Hepatocyte (in vitro differentiated cells): ENCODE measurements at regions not wholly inside any gene's neighbourhood (a gene's known extent, or its start where the extent isn't known, plus 50 kb on each side); places are given as distances from the start of the nearest gene placed in this dataset.

Experiments
- DNase-seq: peaks from one replicate; pipeline ENCODE4 v3.0.0-alpha.2; 2016; ENCODE audit warnings: low spot score
- H2AFZ ChIP-seq: fragments of 200-600 bp; sonication (generic); 2 replicates; pipeline ENCODE4 v1.6.0; 2016; ENCODE audit warnings: antibody characterized with exemption, mild to moderate bottlenecking
- H3K27ac ChIP-seq: fragments of 200-600 bp; sonication (generic); 2 replicates; pipeline ENCODE4 v1.5.1; 2016; ENCODE audit warnings: mild to moderate bottlenecking
- H3K27me3 ChIP-seq: fragments of 200-600 bp; sonication (generic); 2 replicates; pipeline ENCODE4 v1.6.1; 2016
- H3K36me3 ChIP-seq: fragments of 200-600 bp; sonication (generic); replicated peaks from 2 replicates; pipeline ENCODE4 v1.5.1; 2016; ENCODE audit warnings: low read depth; ENCODE audit not compliant: insufficient read depth
- H3K4me1 ChIP-seq: fragments of 200-600 bp; sonication (generic); 2 replicates; pipeline ENCODE4 v1.5.1; 2016; ENCODE audit warnings: mild to moderate bottlenecking, moderate library complexity; ENCODE audit not compliant: insufficient read depth
- H3K4me2 ChIP-seq: fragments of 200-600 bp; sonication (generic); 2 replicates; pipeline ENCODE4 v1.6.0; 2016
- H3K4me3 ChIP-seq: fragments of 200-600 bp; sonication (generic); 2 replicates; pipeline ENCODE4 v1.5.1; 2016; ENCODE audit warnings: mild to moderate bottlenecking
- H3K79me2 ChIP-seq: fragments of 200-600 bp; sonication (generic); 2 replicates; pipeline ENCODE4 v1.6.0; 2017; ENCODE audit warnings: mild to moderate bottlenecking
- H3K9me2 ChIP-seq: fragments of 200-600 bp; sonication (generic); replicated peaks from 2 replicates; pipeline ENCODE4 v1.6.0; 2017; ENCODE audit warnings: mild to moderate bottlenecking; ENCODE audit not compliant: insufficient read depth
- H3K9me3 ChIP-seq: fragments of 200-600 bp; sonication (generic); 2 replicates; pipeline ENCODE4 v1.5.1; 2016; ENCODE audit warnings: low read depth, mild to moderate bottlenecking
- H4K20me1 ChIP-seq: fragments of 200-600 bp; sonication (generic); 2 replicates; pipeline ENCODE4 v1.6.0; 2016; ENCODE audit warnings: mild to moderate bottlenecking; ENCODE audit not compliant: insufficient read depth, poor library complexity, severe bottlenecking
- CTCF ChIP-seq: fragments of 200-600 bp; sonication (generic); IDR thresholded peaks from 2 replicates; pipeline ENCODE4 v1.5.1; 2016; ENCODE audit warnings: antibody characterized with exemption, mild to moderate bottlenecking; ENCODE audit not compliant: poor library complexity
- EZH2 ChIP-seq: fragments of 200-600 bp; sonication (generic); IDR thresholded peaks from 2 replicates; pipeline ENCODE4 v1.6.1; 2016; ENCODE audit warnings: antibody characterized with exemption, mild to moderate bottlenecking, borderline replicate concordance
- EZH2phosphoT487 ChIP-seq: fragments of 200-600 bp; sonication (generic); IDR thresholded peaks from one replicate; pipeline ENCODE4 v1.6.1; 2018; ENCODE audit warnings: antibody characterized with exemption, mild to moderate bottlenecking, low read depth, moderate library complexity; ENCODE audit not compliant: unreplicated experiment, severe bottlenecking
- WGBS: methylation state at CpG from one replicate; pipeline ENCODE4 v1.1.6; 2016; ENCODE audit warnings: low lambda C conversion rate; ENCODE audit errors: missing lambda C conversion rate; 5-methylcytosine and 5-hydroxymethylcytosine counted together

- Histone ChIP-seq H3K4me1 (no peaks in the 10 kb centered on the region), H3K4me2 (no peak overlapping the region), H4K20me1 (no peaks in the 10 kb centered on the region), H2AFZ (no peak overlapping the region), H3K9me3 (no peaks in the 10 kb centered on the region), H3K27me3 (no peaks in the 10 kb centered on the region), H3K4me3 (no peak overlapping the region), H3K27ac (no peak overlapping the region), H3K79me2 (no peaks in the 10 kb centered on the region), H3K36me3 (no peaks in the 10 kb centered on the region), H3K9me2 (no peaks in the 10 kb centered on the region)
- WGBS, result 100% methylated on average over 1 of the region's 1 CpG
- DNase-seq, result no peak
- TF ChIP-seq EZH2phosphoT487 (no peak), CTCF (no peak), EZH2 (no peak)
Observed at GRCh38 chr4:175339100-175339707, 421.0 kb downstream of the ADAM29 start.

GRCh38 chr4:175341203-175341755, 423.1 kb downstream of the ADAM29 start:
- Histone ChIP-seq H3K4me3 (no peak overlapping the region), H3K27ac (no peak overlapping the region), H2AFZ (no peak overlapping the region), H3K36me3 (no peaks in the 10 kb centered on the region), H4K20me1 (no peaks in the 10 kb centered on the region), H3K27me3 (no peaks in the 10 kb centered on the region), H3K4me2 (no peak overlapping the region), H3K79me2 (no peaks in the 10 kb centered on the region), H3K4me1 (no peaks in the 10 kb centered on the region), H3K9me2 (no peaks in the 10 kb centered on the region), H3K9me3 (no peaks in the 10 kb centered on the region)
- DNase-seq, result no peak
- WGBS, result 95% methylated on average over 2 of the region's 2 CpGs
- TF ChIP-seq EZH2 (no peak), CTCF (no peak), EZH2phosphoT487 (no peak)

- no peaks in the 10 kb centered on the region for H3K9me2 ChIP-seq
- no peaks in the 10 kb centered on the region for H3K36me3 ChIP-seq
- H2AFZ ChIP-seq, result no peak overlapping the region
- no peaks in the 10 kb centered on the region for H3K9me3 ChIP-seq
- H3K27ac ChIP-seq, result no peak overlapping the region
- TF ChIP-seq EZH2 (no peak), EZH2phosphoT487 (no peak), CTCF (no peak)
- H3K4me1 ChIP-seq, result no peaks in the 10 kb centered on the region
- WGBS, result 92% methylated on average over 2 of the region's 2 CpGs
- no peaks in the 10 kb centered on the region for H3K79me2 ChIP-seq
- DNase-seq, result no peak
- H3K4me3 ChIP-seq, result no peak overlapping the region
- no peak overlapping the region for H3K4me2 ChIP-seq
- no peaks in the 10 kb centered on the region for H3K27me3 ChIP-seq
- no peaks in the 10 kb centered on the region for H4K20me1 ChIP-seq
Observed at GRCh38 chr4:175346376-175346775, 428.2 kb downstream of the ADAM29 start.
